Panc1 (cell line): ENCODE measurements at regions not wholly inside any gene's neighbourhood (a gene's known extent, or its start where the extent isn't known, plus 50 kb on each side); places are given as distances from the start of the nearest gene placed in this dataset.

Source experiments
- POLR2AphosphoS5 ChIP-seq: IDR thresholded peaks from 2 replicates; pipeline ENCODE4 v1.6.1; 2012; ENCODE audit warnings: mild to moderate bottlenecking, low read depth, low read length, moderate library complexity
- TCF7L2 ChIP-seq: IDR thresholded peaks from 2 replicates; pipeline ENCODE4 v1.6.1; 2011; ENCODE audit warnings: mild to moderate bottlenecking, low read depth, low read length, inconsistent platforms
- TF ChIP-seq, protein P1 (sequence below): fragments of 450-650 bp; IDR thresholded peaks from 2 replicates; pipeline ENCODE4 v1.5.1; 2017; ENCODE audit warnings: mild to moderate bottlenecking

- TF ChIP-seq, protein P1, sequence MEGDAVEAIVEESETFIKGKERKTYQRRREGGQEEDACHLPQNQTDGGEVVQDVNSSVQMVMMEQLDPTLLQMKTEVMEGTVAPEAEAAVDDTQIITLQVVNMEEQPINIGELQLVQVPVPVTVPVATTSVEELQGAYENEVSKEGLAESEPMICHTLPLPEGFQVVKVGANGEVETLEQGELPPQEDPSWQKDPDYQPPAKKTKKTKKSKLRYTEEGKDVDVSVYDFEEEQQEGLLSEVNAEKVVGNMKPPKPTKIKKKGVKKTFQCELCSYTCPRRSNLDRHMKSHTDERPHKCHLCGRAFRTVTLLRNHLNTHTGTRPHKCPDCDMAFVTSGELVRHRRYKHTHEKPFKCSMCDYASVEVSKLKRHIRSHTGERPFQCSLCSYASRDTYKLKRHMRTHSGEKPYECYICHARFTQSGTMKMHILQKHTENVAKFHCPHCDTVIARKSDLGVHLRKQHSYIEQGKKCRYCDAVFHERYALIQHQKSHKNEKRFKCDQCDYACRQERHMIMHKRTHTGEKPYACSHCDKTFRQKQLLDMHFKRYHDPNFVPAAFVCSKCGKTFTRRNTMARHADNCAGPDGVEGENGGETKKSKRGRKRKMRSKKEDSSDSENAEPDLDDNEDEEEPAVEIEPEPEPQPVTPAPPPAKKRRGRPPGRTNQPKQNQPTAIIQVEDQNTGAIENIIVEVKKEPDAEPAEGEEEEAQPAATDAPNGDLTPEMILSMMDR: no peak
- no peak for TF ChIP-seq POLR2AphosphoS5
- TF ChIP-seq TCF7L2: no peak
Measured at GRCh38 chr12:97781342-97781741, 318.7 kb downstream of the RMST start.
